HG02840 (cell line): ENCODE measurements at regions not wholly inside any gene's neighbourhood (a gene's known extent, or its start where the extent isn't known, plus 50 kb on each side); places are given as distances from the start of the nearest gene placed in this dataset.
A peak's percentile ranks its signal among the peaks of the same experiment; 100 is the strongest.

Experiments
- ATAC-seq: cut with Tn5 transposase; IDR thresholded peaks from one replicate; pipeline ENCODE4 v1.9.1; 2021; ENCODE audit warnings: mild to moderate bottlenecking, moderate library complexity, moderate number of reproducible peaks; ENCODE audit not compliant: unreplicated experiment, low FRiP score

DNA sequence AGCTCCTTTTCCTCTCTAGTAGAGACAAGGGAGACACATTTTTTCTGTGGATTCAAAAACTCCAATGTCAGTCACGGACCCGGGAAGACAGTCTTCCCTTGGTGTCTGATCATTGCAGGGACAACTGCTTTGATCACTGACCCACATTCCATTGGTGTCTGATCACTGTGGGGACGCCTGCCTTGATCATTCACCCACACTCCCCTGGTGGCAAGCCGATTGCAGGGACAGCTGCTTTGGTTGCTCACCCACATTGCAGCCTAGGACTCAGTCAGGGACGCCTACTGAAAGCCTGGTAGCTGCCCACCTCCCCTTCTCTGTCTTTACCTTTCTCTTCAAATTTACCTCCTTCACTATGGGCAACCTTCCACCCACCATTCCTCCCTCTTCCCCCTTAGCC, 206.6 kb upstream of the DUSP10 start:
- no peak for ATAC-seq

DNA sequence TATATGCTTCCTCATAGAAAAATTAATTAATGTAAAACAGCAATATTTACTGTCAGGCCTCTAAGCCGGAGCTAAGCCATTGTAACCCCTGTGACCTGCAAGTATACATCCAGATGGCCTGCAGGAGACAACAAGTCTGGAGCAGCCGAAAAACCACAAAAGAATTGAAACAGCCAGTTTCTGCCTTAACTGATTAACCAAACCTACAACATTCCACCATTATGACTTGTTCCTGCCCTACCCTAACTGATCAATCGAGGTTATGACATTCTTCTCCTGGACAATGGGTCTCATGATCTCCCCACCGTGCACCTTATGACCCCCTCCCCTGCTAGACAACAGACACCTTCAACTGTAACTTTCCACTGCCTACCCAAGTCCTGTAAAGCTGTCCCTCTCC, 205.8 kb upstream of the DUSP10 start:
- ATAC-seq = no peak

DNA sequence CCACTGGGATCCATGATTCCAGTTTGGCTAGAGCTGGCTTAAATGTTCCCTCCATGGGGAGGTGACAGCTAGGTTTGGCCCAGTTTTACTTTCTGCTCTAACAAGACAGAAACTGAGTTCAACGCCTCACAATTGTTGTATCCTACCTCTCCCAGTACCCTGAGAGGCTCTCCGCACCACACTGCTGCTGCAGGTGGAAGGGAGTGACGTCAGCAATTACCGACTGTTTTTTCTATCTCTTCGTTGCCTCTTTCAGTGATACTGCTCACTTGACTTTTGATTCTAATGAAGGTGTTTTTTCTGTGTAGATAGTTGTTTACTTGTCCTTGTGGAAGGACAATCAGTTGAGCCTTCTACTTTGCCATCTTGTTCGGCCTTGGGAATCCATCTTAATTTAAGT, 204.9 kb upstream of the DUSP10 start:
- no peak for ATAC-seq

DNA sequence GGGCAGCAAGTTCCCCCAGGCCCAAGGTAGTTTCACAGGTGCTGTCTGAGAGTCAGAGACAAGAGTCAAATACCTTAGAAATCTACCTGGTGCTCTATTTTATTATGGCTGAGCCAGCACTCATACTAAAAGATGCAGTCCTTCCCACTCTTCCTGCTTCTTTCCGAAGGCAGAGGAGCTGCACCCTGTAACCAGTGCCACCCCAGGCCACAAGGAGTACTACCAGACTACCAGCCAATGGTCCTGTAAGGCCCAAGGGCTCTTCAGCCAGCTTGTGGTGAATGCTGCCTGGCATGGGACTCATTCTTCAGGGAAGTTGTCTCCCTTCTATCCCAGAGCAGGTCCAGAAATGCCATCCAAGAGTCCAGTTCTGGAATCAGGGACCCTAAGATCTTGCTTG, 203.8 kb upstream of the DUSP10 start:
- no peak for ATAC-seq

DNA sequence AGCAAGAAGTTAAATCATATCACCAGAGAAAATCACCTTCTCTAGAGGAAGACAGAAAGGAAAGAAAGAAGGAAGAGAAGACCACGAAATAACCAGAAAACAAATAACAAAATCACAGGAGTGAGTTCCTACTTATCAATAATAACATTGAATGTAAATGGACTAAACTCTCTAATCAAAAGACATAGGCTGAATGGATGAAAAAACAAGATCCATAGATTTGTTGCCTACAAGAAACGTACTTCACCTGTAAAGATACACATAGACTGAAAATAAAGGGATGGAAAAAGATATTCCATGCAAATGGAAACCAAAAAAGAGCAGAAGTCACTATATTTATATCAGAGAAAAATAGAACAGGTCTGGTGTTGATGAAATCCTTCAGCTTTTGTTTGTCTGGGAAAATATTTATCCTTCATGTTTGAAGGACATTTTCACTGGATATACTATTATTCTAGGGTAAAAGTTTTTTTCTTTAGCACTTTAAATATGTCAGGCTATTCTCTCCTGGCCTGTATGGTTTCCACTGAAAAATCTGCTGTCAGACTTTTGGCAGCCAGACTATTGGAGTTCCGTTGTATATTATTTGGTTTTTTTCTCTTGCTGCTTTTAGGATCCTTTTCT, 202.5 kb upstream of the DUSP10 start:
- no peak for ATAC-seq

DNA sequence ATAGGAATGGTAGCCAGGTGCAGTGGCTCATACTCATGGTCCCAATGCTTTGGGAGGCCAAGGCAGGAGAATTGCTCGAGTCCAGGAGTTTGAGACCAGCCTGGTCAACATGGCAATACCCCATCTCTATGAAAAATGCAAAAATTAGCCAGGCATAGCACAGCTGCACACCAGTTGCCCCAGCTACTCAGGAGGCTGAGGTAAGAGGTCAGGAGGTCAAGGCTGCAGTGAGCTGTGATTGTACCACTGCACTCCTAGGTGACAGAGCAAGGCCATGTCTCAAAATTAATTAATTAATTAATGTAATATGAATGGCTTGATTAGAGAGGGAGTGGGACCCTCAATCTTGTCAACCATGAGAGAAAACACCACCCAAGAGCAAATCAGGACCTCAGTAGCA, 198.7 kb upstream of the DUSP10 start:
- ATAC-seq = no peak

DNA sequence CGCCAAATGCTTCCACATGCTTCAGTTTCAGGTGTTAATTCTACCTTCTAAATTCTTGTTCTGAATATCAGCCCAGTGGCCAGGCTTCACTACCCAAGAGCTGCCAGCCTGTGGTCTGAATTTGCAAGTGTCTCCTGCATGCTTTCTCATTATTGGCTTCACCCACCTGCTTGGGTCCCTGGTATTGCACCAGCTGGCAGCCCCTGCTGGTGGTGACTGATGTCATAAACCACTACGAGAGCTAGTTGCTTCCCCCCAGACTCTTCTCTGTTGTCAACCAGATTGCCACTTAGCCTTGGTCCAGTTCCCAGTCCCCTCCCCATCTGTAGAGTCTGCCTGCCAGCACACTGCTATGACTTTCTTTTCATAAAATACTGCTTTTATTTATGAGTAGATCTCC, 197.7 kb upstream of the DUSP10 start:
- ATAC-seq = peak; percentile 43

DNA sequence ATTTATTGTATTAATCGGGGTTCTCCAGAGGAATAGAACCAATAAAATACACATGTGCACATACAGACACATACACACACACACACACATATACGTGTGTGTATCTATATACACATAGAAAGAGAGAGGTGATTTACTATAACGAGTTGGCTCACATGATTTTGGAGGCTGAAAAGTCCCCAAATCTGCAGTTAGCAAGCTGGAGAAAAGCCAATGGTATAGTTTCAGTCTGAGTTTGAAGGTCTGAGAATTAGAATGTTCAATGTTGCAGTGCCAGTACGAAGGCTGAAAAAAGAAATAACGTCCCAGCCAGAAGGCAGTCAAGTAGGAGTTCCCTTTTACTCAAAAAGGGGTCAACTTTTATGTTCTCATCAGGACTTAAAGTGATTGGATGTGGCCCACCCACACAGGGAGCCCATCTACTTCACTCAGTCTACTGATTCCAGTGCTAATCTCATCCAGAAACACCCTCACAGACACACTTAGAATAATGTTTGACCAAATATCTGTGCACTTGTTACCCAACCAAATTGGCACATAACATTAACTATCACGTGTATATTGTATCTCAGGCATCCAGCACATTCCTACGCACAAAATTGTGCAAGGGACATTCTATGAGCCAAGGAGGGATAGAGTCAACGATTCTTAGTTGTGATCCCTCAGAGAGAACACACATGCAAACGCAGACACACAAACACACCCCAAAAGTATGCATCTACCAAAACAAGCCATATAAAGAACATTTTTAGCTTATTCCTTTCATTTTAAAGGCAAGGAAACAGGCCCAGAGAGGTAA, 195.5 kb upstream of the DUSP10 start:
- no peak for ATAC-seq

DNA sequence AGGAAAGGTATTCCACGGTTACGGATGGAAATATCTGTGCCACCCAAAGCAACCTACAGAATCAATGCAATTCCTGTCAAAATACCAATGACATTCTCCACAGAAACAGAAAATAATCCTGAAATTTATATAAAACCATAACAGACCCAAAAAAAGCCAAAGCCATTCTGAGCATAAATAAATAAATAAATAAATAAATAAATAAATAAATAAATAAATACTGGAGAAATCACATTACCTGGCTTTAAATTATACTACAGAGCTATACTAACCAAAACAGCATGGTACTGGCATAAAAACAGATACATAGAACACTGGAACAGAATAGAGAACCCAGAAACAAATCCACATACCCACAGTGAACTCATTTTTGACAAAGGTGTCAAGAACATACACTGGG, 191.9 kb upstream of the DUSP10 start:
- no peak for ATAC-seq

DNA sequence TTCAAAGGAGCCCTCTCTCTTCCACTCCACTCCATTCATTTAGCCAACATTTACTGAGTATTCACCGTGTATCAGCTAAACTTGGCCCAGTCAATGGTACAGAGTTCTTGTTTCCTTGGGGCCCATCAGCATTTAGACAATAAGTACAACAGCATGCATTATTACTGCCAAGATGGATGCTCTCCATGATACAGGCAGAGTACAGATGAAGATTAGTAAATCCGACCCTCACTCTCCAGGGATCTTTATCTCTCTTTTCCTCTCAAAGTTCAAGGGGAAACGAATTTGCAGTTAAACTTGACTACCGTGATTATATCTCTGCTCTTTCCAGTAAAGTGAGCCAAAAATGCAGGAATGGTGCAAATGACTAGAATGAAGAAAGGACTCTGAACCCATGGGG, 184.6 kb upstream of the DUSP10 start:
- no peak for ATAC-seq

DNA sequence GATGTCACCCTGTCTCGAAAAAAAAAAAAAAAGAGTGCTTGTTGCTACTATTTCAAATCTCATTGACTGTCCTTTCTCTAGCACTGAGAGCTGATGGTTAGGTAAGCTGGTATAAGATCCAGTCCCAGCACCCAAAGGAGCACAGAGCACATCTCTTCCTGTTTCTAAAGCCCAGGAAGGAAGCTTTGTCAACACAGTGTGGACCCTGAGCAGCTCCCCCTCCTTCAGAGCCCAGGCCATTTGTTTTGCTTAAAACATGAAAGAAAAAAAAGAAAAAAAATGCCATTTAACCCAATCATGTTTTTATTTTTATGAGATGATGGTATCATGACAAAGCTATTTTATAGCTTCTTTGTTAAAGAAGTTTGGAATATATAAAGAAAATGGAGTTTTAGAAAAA, 184.1 kb upstream of the DUSP10 start:
- ATAC-seq = no peak

DNA sequence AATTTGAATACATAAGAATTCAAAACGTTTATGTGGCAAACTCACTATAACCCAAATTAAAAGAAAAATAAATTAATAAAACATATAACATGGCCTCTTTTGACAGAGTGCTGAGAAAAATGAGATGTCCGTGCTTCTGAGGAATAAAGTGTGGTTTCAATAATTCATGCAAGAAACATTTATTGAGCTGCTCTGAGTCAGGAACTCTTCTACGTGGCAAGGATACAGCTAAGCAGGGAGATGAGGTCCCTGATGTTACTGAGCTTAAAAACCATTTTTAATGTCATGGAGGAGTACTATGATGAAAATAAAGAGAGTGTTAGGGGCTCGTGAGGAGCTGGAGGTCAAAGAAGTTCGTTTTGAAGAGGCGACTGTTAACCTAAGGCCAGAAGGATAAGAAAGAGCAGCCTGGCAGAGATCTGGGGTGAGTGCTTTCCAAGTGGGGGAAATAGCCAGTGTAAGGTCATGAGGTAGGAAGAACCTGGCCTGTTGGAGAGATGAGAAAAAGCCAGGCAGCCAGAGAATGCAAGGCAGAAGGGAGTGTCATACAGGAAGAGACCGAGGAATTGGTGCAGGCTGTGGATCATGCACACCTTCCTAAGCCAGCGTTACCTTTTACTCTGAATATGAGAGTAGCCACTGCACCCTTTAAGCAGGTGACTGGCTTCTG, 182.2 kb upstream of the DUSP10 start:
- no peak for ATAC-seq

DNA sequence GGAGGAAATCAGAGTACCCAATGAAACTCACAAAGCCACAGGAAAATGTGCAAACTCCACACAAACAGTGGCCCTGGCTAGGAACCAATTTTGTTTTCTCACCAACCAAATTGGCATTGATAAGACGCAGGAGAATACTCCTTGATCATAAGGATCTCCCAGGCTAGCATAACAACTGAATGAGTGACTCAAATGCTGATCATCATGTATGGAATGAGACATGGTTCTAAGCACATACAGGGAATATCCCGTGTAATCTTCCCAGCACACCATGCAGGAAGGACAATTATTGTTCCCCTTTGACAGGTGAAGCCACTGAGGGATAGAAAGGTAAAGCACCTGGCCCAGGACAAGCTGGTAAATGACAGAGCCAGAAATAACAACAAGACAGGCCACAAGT, 180.0 kb upstream of the DUSP10 start:
- ATAC-seq = no peak

DNA sequence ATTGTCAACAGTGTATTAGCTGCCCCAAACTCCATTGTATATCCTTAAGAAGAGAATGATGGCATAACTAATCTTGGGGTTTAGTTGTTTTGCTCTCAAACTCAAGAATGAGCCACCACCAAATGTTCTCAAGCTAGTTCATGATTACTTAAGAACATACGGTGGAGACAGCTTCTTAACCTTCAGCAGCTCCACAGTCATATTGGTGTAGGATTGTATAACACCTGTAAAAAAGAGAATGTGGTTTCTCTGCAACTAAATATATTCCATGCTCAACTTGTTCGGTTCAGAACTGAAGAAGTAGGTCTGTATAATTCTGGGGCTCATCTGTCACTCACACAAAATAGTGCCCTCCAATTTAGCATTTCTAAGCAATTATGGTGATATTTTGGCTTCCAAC, 177.9 kb upstream of the DUSP10 start:
- no peak for ATAC-seq

DNA sequence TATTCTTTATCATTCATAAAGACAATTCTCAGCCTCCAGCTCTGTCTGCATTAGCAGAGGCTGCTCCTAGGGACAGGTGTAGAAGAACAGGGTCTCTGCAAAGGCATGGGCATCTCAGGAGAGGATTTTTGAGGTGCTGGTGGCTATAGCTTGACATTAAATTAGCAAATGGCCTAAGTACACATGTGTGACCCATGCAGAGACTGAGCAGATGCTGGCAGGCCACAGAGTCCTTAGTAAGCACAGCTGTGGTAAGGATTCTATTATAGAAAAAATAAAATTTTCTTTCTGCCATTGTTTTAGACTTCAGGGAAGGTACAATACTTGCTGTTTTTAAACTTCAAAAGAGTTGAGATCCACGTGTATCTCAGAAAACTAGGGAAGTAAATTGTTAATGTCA, 177.5 kb upstream of the DUSP10 start:
- no peak for ATAC-seq

DNA sequence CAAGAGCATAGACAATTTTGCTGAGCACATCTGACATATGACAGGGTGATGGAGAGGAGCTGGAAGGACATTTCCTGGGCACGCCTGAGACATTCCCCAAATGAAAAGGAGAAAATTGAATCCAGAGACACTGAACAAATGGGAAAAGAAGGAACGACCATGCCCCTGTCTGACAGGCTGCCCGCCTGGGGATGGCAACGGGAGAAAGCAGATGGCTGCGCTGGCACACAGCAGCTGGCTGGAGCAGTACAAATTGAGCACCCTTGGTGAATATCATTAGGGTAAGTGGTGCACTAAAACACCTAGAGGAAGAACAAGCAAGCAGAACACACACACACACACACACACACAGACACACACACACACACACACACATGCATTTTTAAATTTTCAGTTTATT, 174.3 kb upstream of the DUSP10 start:
- no peak for ATAC-seq

DNA sequence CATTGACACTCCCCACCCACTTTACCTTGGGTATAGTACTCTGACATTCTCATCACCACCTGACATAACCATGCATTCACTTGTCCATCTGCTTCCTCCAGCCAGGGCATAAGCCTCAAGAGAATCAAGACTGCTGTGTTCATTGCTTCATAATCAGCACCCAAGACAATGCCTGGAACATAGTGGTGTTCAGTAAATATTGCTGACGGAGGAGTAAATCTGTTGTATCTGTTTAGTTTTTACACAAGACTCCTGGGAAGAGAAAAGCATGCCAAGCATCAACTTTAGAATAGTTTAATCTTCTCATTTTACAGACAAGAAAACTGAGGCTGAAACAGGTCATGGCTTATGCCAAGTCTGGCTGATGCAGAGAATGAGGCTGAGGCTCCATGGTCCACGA, 173.9 kb upstream of the DUSP10 start:
- ATAC-seq = no peak

DNA sequence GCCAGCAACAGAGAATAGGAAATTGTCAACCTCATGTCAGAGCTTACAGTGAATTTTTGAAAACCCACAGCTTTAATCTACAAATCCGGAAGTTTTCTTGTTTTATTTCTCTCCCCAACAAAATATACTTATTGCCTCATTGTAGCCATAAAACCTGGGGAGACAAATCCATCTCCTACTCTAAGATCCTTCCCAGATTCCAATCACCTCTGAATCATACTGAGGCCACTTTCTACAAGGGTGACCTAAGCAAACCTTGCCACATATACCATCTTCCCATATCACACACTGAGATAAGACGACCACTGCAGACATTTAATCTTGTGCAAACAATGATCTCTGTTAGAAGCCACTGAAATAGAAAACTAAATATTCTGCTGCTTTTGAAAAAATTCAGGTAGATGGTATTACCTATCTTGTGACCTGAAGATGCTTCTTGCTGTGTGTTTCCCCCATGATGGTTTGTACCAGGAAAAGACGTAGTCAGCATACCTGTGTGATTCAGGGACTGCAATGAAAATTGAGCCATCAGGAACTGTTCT, 171.5 kb upstream of the DUSP10 start:
- ATAC-seq = no peak

DNA sequence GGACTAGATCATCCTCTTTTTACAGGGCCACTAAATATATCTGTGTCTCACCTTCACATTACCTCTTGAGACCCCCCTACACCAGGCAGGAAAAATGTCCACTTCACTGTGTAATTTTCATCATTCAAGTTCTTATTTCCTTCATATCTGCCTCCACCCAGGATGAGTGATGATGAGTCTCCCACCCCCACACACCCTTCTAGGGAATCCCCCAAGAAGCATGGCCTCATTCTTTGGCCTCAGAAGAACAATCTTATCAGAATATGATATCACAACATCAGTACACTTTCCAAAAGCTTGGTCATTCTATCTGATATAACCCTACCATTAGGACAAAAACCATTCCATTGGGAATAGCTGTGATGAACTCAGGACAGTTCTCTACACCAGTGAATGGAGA, 170.3 kb upstream of the DUSP10 start:
- ATAC-seq = no peak

DNA sequence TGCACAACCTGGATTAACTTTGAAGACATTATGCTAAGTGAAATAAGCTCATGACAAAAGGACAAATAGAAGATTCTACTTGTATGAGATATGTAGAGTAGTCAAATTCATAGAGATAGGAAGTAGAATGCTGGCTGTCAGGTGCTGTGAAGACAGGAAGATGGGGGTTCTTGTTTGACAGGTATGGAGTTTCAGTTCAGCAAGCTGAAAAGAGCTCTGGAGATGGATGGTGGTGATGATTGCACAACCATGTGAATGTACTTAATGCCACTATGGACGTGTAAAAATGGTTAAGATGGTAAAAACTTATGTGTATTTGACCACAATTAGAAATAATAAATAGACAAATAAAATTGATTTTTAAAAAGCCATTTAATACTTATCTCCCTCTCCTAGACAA, 169.8 kb upstream of the DUSP10 start:
- no peak for ATAC-seq

DNA sequence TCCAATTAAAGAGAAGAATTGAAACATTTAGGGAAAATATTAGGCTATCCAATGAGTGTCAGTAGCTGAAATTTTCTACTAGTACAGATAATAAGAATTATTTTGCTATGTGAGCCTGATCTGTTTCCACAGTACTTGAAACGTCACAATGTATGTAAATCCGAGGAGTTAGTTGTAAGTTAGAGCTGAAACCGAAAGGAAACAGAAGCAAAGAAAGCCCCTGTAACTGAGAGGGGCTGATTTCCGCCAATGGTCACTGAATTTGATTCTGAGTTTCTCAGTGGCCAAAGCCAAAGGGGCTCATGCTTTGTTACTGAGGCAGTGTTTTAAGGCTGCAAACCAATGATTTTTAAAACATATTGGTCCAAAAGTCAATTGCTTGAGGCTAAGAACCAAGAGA, 168.3 kb upstream of the DUSP10 start:
- ATAC-seq = no peak

DNA sequence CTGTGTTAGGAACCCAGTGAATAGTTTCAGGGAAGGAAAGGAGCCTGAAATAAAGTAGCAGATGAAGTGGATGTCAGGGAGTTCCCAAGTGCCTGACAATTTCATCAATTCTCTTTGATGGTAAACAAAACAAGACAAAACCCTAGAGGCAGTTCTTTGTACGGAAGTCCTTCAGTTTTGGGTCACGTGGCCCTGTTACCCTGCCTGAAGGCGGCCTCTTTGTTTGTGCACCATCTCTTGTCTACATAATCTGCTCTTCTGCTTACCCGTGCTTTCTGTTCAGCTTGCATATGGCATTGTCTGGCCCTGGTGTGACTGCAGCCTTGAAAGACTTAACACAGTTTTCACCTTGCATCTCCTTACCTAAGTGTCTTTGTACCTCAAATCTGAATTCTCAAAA, 166.7 kb upstream of the DUSP10 start:
- no peak for ATAC-seq
